Activated T-helper 1 cell treated with anti-CD3 and anti-CD28 coated beads, Interleukin-12 subunit alpha, Interleukin-12 subunit beta, Interleukin-2, Interleukin-4 antibody, amounts not matched to agents 30 ng/mL and 10 ng/mL and 1 ng/mL, durations not matched to agents 14 hours and 24 hours and 36 hours (primary cell): ENCODE measurements at regions not wholly inside any gene's neighbourhood (a gene's known extent, or its start where the extent isn't known, plus 50 kb on each side); places are given as distances from the start of the nearest gene placed in this dataset.

ENCODE experiments used
- DNase-seq: peaks from one replicate; pipeline ENCODE4 v3.0.0; 2021; ENCODE audit warnings: low spot score
- H3K27ac Mint-ChIP-seq: one replicate; pipeline ENCODE4 v1.8.0; 2021; ENCODE audit warnings: mild to moderate bottlenecking, mixed read lengths
- H3K27me3 Mint-ChIP-seq: one replicate; pipeline ENCODE4 v1.8.0; 2022; ENCODE audit warnings: mild to moderate bottlenecking, moderate library complexity, mixed read lengths; ENCODE audit not compliant: insufficient read depth
- H3K36me3 Mint-ChIP-seq: one replicate; pipeline ENCODE4 v1.8.0; 2021; ENCODE audit warnings: low read depth, mixed read lengths
- H3K4me1 Mint-ChIP-seq: one replicate; pipeline ENCODE4 v1.8.0; 2021; ENCODE audit warnings: low read depth, mixed read lengths
- H3K4me3 Mint-ChIP-seq: one replicate; pipeline ENCODE4 v1.8.0; 2021; ENCODE audit warnings: mild to moderate bottlenecking, moderate library complexity, mixed read lengths
- H3K9me3 Mint-ChIP-seq: one replicate; pipeline ENCODE4 v1.8.0; 2021; ENCODE audit warnings: mixed read lengths
- intact Hi-C: fragments of 100-400 bp; cut with micrococcal nuclease; formaldehyde crosslinking; loops from one replicate; pipeline ENCODE4 v1.15.1; 2024

DNA sequence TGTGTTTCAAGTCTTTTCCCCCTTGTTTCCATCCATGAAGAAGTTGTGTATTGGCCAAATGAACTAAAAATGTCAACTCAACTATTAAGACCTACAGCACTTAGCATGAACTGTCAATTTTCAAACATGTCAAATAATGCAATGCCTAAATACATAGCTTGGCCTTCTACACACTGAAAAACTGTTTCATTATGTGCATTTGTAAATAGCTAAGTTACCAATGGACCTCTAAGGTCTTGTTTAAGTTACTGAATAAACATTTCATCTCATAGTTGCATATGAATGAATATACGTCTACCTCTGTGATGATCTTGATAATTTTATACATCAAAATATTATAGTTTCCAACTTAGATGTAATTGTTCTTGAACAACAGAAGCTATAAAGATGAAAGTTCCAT, 744.5 kb downstream of the EFNB2 start:
- Mint-ChIP-seq H3K27me3 (no peaks in the 10 kb centered on the region), H3K4me3 (no peak overlapping the region), H3K36me3 (no peaks in the 10 kb centered on the region), H3K4me1 (no peaks in the 10 kb centered on the region), H3K9me3 (no peaks in the 10 kb centered on the region), H3K27ac (no peak overlapping the region)
- DNase-seq = no peak
- intact Hi-C loops = no loop called here

DNA sequence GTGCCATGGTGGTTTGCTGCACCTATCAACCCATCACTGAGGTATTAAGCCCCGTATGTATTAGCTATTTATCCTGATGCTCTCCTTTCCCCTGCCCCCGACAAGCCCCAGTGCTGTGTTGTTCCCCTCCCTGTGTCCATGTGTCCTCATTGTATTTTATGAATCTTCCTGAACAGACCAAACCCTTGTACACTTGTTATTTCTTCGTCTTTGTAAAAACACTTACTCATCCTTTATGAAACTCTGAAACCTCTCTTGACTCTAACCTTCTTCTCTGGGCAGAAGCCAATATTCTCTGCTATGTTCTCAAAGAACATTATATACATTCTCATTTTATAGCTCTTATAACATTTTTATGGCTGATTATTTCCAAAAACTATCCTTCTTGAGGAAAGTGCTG, 746.9 kb downstream of the EFNB2 start:
- H3K36me3 Mint-ChIP-seq = no peaks in the 10 kb centered on the region
- no peaks in the 10 kb centered on the region for H3K4me1 Mint-ChIP-seq
- H3K27ac Mint-ChIP-seq = no peak overlapping the region
- DNase-seq = no peak
- H3K4me3 Mint-ChIP-seq = no peak overlapping the region
- no peaks in the 10 kb centered on the region for H3K9me3 Mint-ChIP-seq
- no peaks in the 10 kb centered on the region for H3K27me3 Mint-ChIP-seq
- intact Hi-C loops = no loop called here

DNA sequence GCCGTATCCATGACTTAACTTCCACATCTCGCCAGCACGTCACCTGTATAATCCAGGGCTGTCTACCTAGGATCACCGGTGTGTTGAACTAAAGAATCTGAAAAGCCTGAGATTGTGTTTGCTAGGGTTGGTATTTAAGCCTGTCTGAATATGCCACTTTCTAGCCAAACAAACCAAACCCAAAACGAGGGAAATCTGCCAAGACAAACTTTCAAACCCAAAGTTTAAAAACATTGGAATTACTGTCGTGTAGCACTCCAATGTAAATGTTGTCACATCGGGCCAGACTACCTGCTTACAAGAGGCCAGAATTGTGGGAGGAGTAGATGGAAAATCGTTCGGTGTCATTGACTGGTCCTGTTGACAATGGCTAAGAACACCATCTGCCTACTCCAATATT, 747.8 kb downstream of the EFNB2 start:
- H3K9me3 Mint-ChIP-seq = no peaks in the 10 kb centered on the region
- no peaks in the 10 kb centered on the region for H3K4me1 Mint-ChIP-seq
- no peak for DNase-seq
- no peaks in the 10 kb centered on the region for H3K27me3 Mint-ChIP-seq
- intact Hi-C loops = no loop called here
- H3K4me3 Mint-ChIP-seq = no peak overlapping the region
- H3K27ac Mint-ChIP-seq = no peak overlapping the region
- H3K36me3 Mint-ChIP-seq = no peaks in the 10 kb centered on the region

DNA sequence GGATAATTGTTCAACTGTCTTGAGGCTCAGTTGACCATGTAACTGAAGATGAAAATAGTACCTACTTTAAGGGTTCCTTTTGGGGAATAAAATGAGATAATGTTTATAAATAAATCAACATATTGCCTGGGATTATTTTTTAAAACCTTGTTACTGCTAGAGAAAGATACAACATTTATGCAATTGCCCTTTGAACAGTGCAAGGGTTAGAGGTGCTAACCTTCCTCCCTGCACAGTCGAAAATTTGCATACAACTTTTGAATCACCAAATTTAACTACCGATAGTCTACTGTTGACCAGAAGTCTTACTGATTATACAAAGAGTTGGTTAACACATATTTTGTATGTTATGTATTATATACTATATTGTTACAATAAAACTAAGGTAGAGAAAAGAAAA, 750.0 kb downstream of the EFNB2 start:
- no peaks in the 10 kb centered on the region for H3K4me1 Mint-ChIP-seq
- H3K27me3 Mint-ChIP-seq = no peaks in the 10 kb centered on the region
- no peaks in the 10 kb centered on the region for H3K9me3 Mint-ChIP-seq

DNA sequence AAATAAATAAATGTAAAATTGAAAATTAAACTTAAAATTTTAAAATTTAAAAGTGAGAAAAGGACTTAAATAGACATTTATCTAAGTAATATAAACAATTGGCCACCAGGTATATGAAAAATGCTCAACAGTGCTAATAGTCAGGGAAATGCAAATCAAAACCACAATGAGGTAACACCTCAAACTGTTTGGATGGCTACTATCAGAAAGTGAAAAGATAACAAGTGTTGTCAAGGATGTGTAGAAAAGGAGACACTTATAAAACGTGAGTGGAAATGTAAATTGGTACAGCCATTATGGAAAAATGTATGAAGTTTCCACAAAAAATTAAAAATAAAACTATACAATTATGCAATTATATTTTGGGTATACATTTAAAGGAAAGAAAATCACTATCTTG, 752.2 kb downstream of the EFNB2 start:
- no peak for DNase-seq
- intact Hi-C loops = no loop called here
- no peaks in the 10 kb centered on the region for H3K4me1 Mint-ChIP-seq
- H3K27ac Mint-ChIP-seq = no peak overlapping the region
- no peaks in the 10 kb centered on the region for H3K36me3 Mint-ChIP-seq
- no peaks in the 10 kb centered on the region for H3K27me3 Mint-ChIP-seq
- H3K9me3 Mint-ChIP-seq = no peaks in the 10 kb centered on the region
- H3K4me3 Mint-ChIP-seq = no peak overlapping the region

More for the DNA sequence above, 750.0 kb downstream of the EFNB2 start:
- Mint-ChIP-seq H3K4me3 (no peak overlapping the region), H3K27ac (no peak overlapping the region), H3K36me3 (no peaks in the 10 kb centered on the region)
- intact Hi-C loops = no loop called here
- no peak for DNase-seq

DNA sequence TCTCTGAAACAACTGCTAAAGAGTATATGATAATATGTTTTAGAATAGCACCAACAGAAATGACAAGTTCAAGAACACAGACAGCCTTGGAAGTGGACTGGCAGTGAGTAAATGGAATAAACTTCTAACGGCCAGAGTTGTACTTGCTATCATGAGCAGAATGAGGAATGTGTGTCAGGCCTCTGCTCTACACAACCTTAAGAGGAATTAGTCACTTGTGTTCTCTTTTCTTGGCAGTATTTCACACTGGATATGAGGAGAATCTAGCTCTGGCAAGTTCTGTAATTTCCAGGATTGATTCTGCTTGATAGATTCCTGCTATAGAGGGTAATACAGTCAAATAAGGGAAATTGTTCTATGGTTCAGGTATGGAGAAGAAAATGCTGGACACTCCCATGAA, 757.3 kb downstream of the EFNB2 start:
- DNase-seq = no peak
- Mint-ChIP-seq H3K27ac (no peak overlapping the region), H3K27me3 (no peaks in the 10 kb centered on the region), H3K36me3 (no peaks in the 10 kb centered on the region), H3K9me3 (no peaks in the 10 kb centered on the region), H3K4me3 (no peak overlapping the region), H3K4me1 (no peaks in the 10 kb centered on the region)
- intact Hi-C loops = no loop called here

DNA sequence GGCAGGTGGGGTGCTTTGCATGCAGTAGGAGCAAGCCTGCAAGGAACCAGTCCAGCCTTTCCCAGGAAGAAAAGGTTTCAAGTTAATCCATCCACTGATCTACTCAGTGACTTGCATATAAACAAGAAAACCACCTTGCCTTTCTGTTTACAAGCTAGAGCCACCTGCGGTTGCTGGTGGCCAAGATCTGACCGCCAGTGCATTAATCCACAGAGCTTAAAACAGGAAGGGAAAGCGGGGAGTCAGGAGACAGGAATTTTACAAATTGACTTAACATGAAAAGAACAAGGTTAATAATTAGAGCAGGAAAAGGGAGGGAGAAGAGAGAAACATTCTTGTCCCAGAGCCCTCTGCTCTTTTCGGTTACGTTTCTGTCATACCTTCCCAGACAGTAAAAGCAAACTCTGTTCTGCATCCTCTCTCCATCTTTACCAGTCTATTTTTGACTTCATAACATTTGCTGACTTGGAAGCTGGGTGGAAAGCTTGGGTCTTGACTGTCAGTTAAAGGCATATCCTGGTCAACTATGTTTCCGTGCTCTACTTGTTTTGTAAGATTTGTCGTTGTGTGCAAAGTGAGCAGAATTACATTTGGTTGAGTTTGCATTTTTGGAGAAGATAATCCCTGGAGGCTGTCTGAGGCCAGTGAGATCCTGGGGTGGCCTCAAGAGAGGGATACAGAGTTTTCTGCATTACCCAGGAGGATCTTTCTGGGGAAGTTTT, 760.6 kb downstream of the EFNB2 start:
- Mint-ChIP-seq H3K4me1 (no peaks in the 10 kb centered on the region), H3K27ac (no peak overlapping the region), H3K27me3 (no peaks in the 10 kb centered on the region), H3K36me3 (no peaks in the 10 kb centered on the region), H3K9me3 (no peaks in the 10 kb centered on the region), H3K4me3 (no peak overlapping the region)
- intact Hi-C loops = no loop called here
- no peak for DNase-seq

DNA sequence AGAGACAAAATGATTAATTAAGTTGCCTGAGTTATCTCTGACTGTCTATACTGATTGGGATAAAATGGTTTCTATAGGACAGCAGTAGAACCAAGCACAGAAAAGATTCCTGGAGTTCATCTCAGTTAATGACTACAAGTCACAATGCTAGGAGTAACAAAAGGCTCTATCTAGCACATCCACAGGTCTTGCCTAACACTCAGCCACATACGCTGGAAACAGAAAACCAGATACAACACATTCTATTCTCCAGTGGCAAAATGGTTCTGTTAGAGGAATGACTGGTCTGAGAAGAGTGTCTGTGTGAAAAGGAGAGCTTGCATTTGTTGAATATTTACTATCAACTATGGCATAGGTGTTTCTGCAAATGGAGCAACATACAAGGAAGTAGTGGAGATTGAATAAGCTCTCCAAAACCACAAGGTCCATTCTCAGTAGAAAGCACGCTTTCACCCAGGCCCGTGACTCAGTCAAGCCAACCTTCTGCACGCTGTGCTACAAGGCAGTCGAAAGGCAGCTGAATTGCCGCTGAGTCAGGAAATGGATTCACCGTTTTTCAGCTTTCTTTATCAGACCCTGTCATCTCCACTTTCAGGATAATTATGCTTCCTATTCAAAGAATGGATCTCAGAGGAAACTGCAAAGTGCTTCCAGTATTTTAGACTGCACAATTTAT, 761.5 kb downstream of the EFNB2 start:
- no peaks in the 10 kb centered on the region for H3K27me3 Mint-ChIP-seq
- intact Hi-C loops = no loop called here
- no peak for DNase-seq
- no peaks in the 10 kb centered on the region for H3K4me1 Mint-ChIP-seq
- no peak overlapping the region for H3K4me3 Mint-ChIP-seq
- H3K9me3 Mint-ChIP-seq = no peaks in the 10 kb centered on the region
- H3K36me3 Mint-ChIP-seq = no peaks in the 10 kb centered on the region
- no peak overlapping the region for H3K27ac Mint-ChIP-seq

DNA sequence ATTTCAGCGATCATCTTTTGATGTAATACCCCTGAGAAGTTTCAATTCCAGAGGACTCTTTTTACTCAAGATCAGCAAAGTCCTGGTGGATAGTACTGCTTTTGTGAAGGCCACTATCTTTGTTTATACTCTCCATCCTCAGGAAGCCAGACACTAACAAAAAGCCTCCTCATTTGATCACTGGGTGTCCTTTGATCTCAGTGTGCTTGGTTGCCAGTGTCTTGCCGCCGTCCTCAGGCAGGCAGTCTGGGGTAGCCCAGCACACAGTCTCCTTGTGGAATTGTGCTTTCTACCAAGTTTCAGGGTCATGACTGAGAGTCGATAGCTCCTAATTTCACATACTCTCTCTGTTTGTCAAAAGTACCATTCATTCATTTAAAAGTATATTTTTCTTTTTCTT, 762.2 kb downstream of the EFNB2 start:
- H3K36me3 Mint-ChIP-seq = no peaks in the 10 kb centered on the region
- no peak overlapping the region for H3K27ac Mint-ChIP-seq
- intact Hi-C loops = no loop called here
- H3K27me3 Mint-ChIP-seq = no peaks in the 10 kb centered on the region
- no peaks in the 10 kb centered on the region for H3K9me3 Mint-ChIP-seq
- no peak for DNase-seq
- no peaks in the 10 kb centered on the region for H3K4me1 Mint-ChIP-seq
- no peak overlapping the region for H3K4me3 Mint-ChIP-seq

DNA sequence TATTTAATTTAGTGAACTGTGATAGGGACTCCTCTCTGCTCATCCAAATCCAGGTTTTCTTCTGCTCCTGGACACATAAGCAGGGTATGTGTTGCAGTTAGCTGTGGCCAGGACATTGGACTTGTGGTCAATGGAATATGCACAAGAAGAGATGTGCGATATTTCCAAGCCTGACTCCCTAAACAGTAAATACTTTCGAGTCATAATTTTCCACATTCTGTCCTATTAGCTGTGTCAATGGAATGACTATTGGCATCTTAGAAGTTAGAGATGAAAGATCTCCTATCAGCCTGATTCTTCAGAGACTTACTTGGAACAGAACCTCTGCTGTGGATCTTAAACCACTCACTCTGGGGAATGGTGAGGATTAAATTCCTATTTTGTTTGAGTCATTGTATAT, 771.0 kb downstream of the EFNB2 start:
- H3K27ac Mint-ChIP-seq = no peak overlapping the region
- no peaks in the 10 kb centered on the region for H3K9me3 Mint-ChIP-seq
- H3K4me1 Mint-ChIP-seq = no peaks in the 10 kb centered on the region
- H3K4me3 Mint-ChIP-seq = no peak overlapping the region
- peaks cover 2% of the 10 kb centered on the region for H3K27me3 Mint-ChIP-seq
- intact Hi-C loops = no loop called here
- no peaks in the 10 kb centered on the region for H3K36me3 Mint-ChIP-seq
- no peak for DNase-seq

DNA sequence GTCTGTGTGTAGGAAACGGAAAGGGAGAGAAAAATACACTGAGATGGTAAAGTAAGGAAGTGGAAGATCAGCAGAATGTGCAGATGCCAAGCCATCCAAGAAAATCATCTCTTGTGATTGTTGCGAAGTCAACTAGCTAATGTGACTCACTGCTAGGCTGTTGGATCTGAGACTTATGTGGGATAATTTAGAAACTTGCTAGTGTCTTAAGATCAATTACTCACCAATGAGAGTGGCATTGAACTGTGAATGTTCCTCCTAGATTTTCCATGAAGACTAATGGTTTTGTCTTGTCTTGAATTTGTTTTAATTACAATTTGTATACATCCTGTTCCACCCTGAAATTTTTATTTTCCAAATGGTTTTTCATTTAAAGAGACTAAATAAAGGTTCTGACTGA, 771.6 kb downstream of the EFNB2 start:
- Mint-ChIP-seq H3K27ac (no peak overlapping the region), H3K36me3 (no peaks in the 10 kb centered on the region), H3K9me3 (no peaks in the 10 kb centered on the region), H3K4me3 (no peak overlapping the region), H3K4me1 (no peaks in the 10 kb centered on the region), H3K27me3 (peaks cover 2% of the 10 kb centered on the region)
- no peak for DNase-seq
- intact Hi-C loops = no loop called here

DNA sequence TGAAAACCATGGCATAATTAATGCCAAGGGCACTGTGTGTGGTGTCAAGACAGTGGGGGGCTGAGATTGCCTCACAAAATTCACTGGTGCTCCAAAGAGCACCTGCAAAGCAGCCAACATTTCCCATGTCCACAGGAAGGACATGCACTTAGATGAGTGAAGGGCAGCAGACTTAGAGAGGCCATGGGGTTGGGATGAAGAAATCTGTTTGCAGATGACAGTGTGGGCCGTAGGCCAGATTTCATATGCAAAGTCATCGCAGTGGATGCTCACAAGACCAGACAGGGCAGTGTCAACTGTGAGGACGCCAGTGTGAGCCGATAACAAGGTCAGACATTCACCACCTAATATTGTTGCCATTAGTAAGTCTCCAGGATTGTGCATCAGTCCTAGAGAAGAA, 773.4 kb downstream of the EFNB2 start:
- intact Hi-C loops = no loop called here
- no peaks in the 10 kb centered on the region for H3K4me1 Mint-ChIP-seq
- no peak overlapping the region for H3K4me3 Mint-ChIP-seq
- H3K9me3 Mint-ChIP-seq = no peaks in the 10 kb centered on the region
- peaks cover 2% of the 10 kb centered on the region for H3K27me3 Mint-ChIP-seq
- H3K36me3 Mint-ChIP-seq = no peaks in the 10 kb centered on the region
- no peak overlapping the region for H3K27ac Mint-ChIP-seq
- no peak for DNase-seq

DNA sequence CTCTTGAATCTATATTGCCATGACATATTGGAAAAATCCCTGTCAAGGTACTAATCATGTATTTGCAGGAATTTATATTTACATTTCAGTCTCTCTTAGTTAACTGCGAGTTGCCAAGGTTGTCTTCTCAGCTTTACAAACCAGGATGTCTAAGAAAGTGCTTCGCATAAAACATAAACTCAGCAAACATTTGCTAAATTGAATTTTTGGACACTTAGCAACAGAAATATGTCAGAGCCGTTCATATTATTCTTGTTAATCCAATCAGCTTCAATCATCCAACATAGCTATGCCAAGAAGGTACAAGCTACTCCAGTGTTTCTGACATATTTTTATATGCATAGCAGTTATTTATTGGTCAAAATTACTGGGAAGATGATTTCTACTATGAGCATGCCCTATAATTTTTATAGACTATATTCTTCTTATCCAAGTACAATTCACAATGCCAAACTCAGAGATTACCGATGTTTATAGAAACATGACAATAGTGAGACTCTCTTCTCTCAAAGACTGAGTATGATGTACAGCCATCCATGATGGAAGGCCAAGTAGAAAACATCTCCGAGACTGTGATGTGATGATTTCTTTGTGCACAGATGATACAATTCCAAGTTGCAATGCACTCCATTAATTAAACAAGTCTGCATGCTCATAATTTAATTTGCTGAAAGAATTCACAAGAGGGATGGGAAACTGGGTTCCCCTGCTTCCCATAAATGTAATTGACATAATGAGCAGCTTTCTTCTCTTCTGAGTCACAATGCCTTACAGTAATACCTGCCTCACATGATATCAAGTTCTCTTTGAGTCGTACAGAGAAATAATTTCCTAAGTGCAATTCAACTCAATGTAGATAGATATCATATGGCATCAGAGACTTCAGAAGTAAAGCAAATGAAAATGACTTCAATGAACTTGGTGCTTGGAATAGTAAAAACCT, 776.3 kb downstream of the EFNB2 start:
- H3K4me3 Mint-ChIP-seq = no peak overlapping the region
- no peaks in the 10 kb centered on the region for H3K9me3 Mint-ChIP-seq
- intact Hi-C loops = no loop called here
- H3K4me1 Mint-ChIP-seq = no peaks in the 10 kb centered on the region
- H3K36me3 Mint-ChIP-seq = no peaks in the 10 kb centered on the region
- DNase-seq = no peak
- no peak overlapping the region for H3K27ac Mint-ChIP-seq
- H3K27me3 Mint-ChIP-seq = no peaks in the 10 kb centered on the region
